ENCODE measurements at regions not wholly inside any gene's neighbourhood (a gene's known extent, or its start where the extent isn't known, plus 50 kb on each side); places are given as distances from the start of the nearest gene placed in this dataset.

- H3K4me3 ChIP-seq (ENCODE audit: control insufficient read depth, low read depth, low read length), result no peak overlapping the region
- DNase-seq (ENCODE audit: low read depth), result no peak
- TF ChIP-seq, protein P1, sequence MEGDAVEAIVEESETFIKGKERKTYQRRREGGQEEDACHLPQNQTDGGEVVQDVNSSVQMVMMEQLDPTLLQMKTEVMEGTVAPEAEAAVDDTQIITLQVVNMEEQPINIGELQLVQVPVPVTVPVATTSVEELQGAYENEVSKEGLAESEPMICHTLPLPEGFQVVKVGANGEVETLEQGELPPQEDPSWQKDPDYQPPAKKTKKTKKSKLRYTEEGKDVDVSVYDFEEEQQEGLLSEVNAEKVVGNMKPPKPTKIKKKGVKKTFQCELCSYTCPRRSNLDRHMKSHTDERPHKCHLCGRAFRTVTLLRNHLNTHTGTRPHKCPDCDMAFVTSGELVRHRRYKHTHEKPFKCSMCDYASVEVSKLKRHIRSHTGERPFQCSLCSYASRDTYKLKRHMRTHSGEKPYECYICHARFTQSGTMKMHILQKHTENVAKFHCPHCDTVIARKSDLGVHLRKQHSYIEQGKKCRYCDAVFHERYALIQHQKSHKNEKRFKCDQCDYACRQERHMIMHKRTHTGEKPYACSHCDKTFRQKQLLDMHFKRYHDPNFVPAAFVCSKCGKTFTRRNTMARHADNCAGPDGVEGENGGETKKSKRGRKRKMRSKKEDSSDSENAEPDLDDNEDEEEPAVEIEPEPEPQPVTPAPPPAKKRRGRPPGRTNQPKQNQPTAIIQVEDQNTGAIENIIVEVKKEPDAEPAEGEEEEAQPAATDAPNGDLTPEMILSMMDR (IDR thresholded peaks at IDR 0.05; ENCODE audit: control insufficient read depth, insufficient read depth, low read depth, low read length, missing control alignments), result no peak
Measured at GRCh38 chr20:56875803-56876202, 246.7 kb downstream of the TFAP2C start.

- H3K4me3 ChIP-seq (ENCODE audit: control insufficient read depth, low read depth, low read length), result no peak overlapping the region
- DNase-seq (ENCODE audit: low read depth), result no peak
- TF ChIP-seq, protein P1 (IDR thresholded peaks at IDR 0.05; ENCODE audit: control insufficient read depth, insufficient read depth, low read depth, low read length, missing control alignments), result no peak
Measured at GRCh38 chr20:56885521-56885920, 256.4 kb downstream of the TFAP2C start.

GRCh38 chr20:56890011-56890410 is 260.9 kb downstream of the TFAP2C start:
- no peak overlapping the region for H3K4me3 ChIP-seq (ENCODE audit: control insufficient read depth, low read depth, low read length)
- DNase-seq (ENCODE audit: low read depth), result no peak

DNA sequence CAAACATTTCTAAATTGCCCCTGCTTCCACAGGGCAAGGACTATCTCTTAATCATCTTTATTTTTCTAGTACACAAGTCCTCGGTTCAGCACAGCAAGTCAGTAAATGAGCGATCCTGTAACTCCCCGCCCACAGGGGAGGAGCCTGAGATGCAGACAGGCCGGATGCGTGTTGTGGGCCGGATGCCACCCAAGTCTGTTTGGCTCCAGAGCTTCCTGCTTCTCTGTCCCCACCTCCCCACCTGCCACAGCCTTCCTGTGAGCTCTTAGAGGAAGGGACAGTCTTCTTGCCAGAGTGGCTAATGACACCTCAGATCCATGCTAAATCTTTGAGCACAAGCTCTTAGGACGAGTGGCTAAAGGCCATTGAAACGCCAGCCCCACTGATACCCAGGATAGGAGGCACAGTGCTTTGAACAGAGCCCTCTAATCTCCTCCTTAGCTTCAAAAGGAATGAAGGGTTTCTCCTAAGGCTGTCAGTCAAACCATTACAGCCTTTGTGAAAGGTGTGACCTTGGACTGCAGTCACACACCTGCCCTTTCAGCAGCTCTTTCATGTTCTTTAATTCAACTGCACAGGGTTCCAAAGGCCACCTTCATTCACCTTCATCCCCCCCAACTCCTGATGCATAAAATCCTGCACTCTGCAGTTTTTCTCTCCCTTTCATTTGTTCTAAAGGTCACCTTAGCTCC is 264.3 kb downstream of the TFAP2C start:
- no peak for DNase-seq (ENCODE audit: low read depth)
- TF ChIP-seq, protein P1 (IDR thresholded peaks at IDR 0.05; ENCODE audit: control insufficient read depth, insufficient read depth, low read depth, low read length, missing control alignments), result no peak
- H3K4me3 ChIP-seq (ENCODE audit: control insufficient read depth, low read depth, low read length), result no peak overlapping the region

More at GRCh38 chr20:56890011-56890410, 260.9 kb downstream of the TFAP2C start:
- TF ChIP-seq, protein P1 (IDR thresholded peaks at IDR 0.05; ENCODE audit: control insufficient read depth, insufficient read depth, low read depth, low read length, missing control alignments), result no peak

GRCh38 chr20:56896447-56896846 is 267.3 kb downstream of the TFAP2C start:
- TF ChIP-seq, protein P1 (IDR thresholded peaks at IDR 0.05; ENCODE audit: control insufficient read depth, insufficient read depth, low read depth, low read length, missing control alignments), result no peak
- DNase-seq (ENCODE audit: low read depth), result no peak
- no peak overlapping the region for H3K4me3 ChIP-seq (ENCODE audit: control insufficient read depth, low read depth, low read length)

- DNase-seq (ENCODE audit: low read depth), result no peak
- TF ChIP-seq, protein P1 (IDR thresholded peaks at IDR 0.05; ENCODE audit: control insufficient read depth, insufficient read depth, low read depth, low read length, missing control alignments), result no peak
Measured at GRCh38 chr20:56897318-56897957, 268.3 kb downstream of the TFAP2C start.

More at GRCh38 chr20:56897318-56897957, 268.3 kb downstream of the TFAP2C start:
- no peak overlapping the region for H3K4me3 ChIP-seq (ENCODE audit: control insufficient read depth, low read depth, low read length)

Measured in AG09309 (cell line).